ENCODE measurements at regions not wholly inside any gene's neighbourhood (a gene's known extent, or its start where the extent isn't known, plus 50 kb on each side); places are given as distances from the start of the nearest gene placed in this dataset.
"Not testable (repeated sequence)": the region's sequence is repeated elsewhere in the genome, so short reads cannot be mapped to it uniquely, and the experiment has no call there.

DNA sequence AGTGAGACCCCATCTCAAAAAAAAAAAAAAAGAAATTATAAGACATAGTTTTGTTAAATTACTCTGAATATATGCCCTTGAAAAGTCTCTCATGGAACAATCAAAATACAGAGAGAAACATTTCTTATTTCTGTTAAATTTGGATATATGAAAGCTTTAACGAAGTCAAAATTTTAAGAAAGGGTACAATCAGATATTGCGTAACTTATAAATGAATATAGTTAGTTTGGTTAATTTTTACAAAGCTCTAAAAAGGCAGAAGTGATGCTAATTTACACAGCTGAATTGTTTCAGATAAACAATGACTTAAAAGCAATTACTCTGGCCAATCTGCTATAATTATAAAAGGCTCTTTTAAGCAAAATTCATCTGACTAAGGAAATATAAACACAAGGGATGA is 611.6 kb upstream of the CCDC179 start:
- Histone ChIP-seq H3K27ac (ENCODE audit: low read depth in 1 of 2, low read length in 1 of 2) (no peak overlapping the region), H3K4me3 (ENCODE audit: low read length in 2 of 2) (no peak overlapping the region), H3K4me1 (ENCODE audit: control insufficient read depth in 2 of 2, insufficient read depth in 2 of 2, low read length in 2 of 2) (no peaks in the 10 kb centered on the region), H3K27me3 (ENCODE audit: control insufficient read depth in 2 of 2, insufficient read depth in 1 of 2, low read length in 1 of 2) (no peaks in the 10 kb centered on the region), H3K9me3 (ENCODE audit: control insufficient read depth in 2 of 2, insufficient read depth in 1 of 2, low read length in 1 of 2) (no peaks in the 10 kb centered on the region), H3K36me3 (ENCODE audit: control insufficient read depth in 2 of 2, insufficient read depth in 2 of 2, low read length in 1 of 2) (no peaks in the 10 kb centered on the region)
- WGBS = 96% methylated on average over 2 of the region's 2 CpGs
- DNase-seq (ENCODE audit: low read depth in 6 of 9, low spot score in 9 of 9) = no peak

DNA sequence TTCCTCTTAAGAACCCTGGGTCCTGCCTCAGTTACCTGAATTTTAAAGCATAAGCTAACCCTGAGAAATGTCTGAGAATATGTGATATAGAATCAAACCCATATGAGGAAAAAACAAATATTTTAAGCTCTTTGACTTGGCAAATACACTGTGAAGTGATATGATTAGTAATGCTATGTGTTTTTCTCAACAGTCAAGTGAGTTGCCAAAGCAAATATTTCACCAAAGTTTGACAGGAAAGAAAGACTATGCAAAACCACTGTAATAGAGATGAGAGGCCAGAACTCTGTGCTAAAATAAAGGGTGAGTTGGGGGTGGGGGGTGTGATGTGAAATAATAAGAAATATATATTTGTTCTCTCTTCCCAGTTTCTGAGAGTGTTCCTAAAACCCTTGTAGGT is 613.5 kb upstream of the CCDC179 start:
- Histone ChIP-seq H3K27me3 (ENCODE audit: control insufficient read depth in 2 of 2, insufficient read depth in 1 of 2, low read length in 1 of 2) (no peaks in the 10 kb centered on the region), H3K4me1 (ENCODE audit: control insufficient read depth in 2 of 2, insufficient read depth in 2 of 2, low read length in 2 of 2) (no peaks in the 10 kb centered on the region), H3K9me3 (ENCODE audit: control insufficient read depth in 2 of 2, insufficient read depth in 1 of 2, low read length in 1 of 2) (no peaks in the 10 kb centered on the region), H3K27ac (ENCODE audit: low read depth in 1 of 2, low read length in 1 of 2) (no peak overlapping the region), H3K4me3 (ENCODE audit: low read length in 2 of 2) (no peak overlapping the region), H3K36me3 (ENCODE audit: control insufficient read depth in 2 of 2, insufficient read depth in 2 of 2, low read length in 1 of 2) (no peaks in the 10 kb centered on the region)
- DNase-seq (ENCODE audit: low read depth in 6 of 9, low spot score in 9 of 9) = no peak

GRCh38 chr11:23480736-23481135 is 620.5 kb upstream of the CCDC179 start:
- no peak overlapping the region for H3K4me3 ChIP-seq (ENCODE audit: low read length in 2 of 2)
- H3K27me3 ChIP-seq (ENCODE audit: control insufficient read depth in 2 of 2, insufficient read depth in 1 of 2, low read length in 1 of 2) = no peaks in the 10 kb centered on the region
- no peak for DNase-seq (ENCODE audit: low read depth in 6 of 9, low spot score in 9 of 9)

GRCh38 chr11:23484146-23484545 is 623.9 kb upstream of the CCDC179 start:
- not testable (repeated sequence) for H3K36me3 ChIP-seq (ENCODE audit: control insufficient read depth in 2 of 2, insufficient read depth in 2 of 2, low read length in 1 of 2); H3K4me3 ChIP-seq (ENCODE audit: low read length in 2 of 2); H3K4me1 ChIP-seq (ENCODE audit: control insufficient read depth in 2 of 2, insufficient read depth in 2 of 2, low read length in 2 of 2); DNase-seq (ENCODE audit: low read depth in 6 of 9, low spot score in 9 of 9); H3K27ac ChIP-seq (ENCODE audit: low read depth in 1 of 2, low read length in 1 of 2); H3K9me3 ChIP-seq (ENCODE audit: control insufficient read depth in 2 of 2, insufficient read depth in 1 of 2, low read length in 1 of 2); H3K27me3 ChIP-seq (ENCODE audit: control insufficient read depth in 2 of 2, insufficient read depth in 1 of 2, low read length in 1 of 2)
- WGBS = 81% methylated on average over 3 of the region's 3 CpGs

More at GRCh38 chr11:23480736-23481135, 620.5 kb upstream of the CCDC179 start:
- Histone ChIP-seq H3K4me1 (ENCODE audit: control insufficient read depth in 2 of 2, insufficient read depth in 2 of 2, low read length in 2 of 2) (no peaks in the 10 kb centered on the region), H3K9me3 (ENCODE audit: control insufficient read depth in 2 of 2, insufficient read depth in 1 of 2, low read length in 1 of 2) (peaks cover 0 to 3% of the 10 kb centered on the region in 2 donors), H3K27ac (ENCODE audit: low read depth in 1 of 2, low read length in 1 of 2) (no peak overlapping the region), H3K36me3 (ENCODE audit: control insufficient read depth in 2 of 2, insufficient read depth in 2 of 2, low read length in 1 of 2) (no peaks in the 10 kb centered on the region)

DNA sequence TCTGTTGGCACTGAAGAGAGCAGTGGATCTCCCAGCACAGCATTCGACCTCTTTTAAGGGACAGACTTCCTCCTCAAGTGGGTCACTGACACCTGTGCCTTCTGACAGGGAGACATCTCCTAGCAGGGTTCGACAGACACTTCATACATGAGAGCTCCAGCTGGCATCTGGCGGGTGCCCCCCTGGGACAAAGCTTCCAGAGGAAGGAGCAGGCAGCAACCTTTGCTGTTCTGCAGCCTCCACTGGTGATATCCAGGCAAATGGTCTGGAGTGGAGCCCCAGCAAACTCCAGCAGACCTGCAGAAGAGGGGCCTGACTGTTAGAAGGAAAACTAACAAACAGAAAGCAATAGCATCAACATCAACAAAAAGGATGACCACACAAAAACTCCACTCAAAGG is 624.3 kb upstream of the CCDC179 start:
- not testable (repeated sequence) for H3K36me3 ChIP-seq (ENCODE audit: control insufficient read depth in 2 of 2, insufficient read depth in 2 of 2, low read length in 1 of 2); DNase-seq (ENCODE audit: low read depth in 6 of 9, low spot score in 9 of 9); H3K27me3 ChIP-seq (ENCODE audit: control insufficient read depth in 2 of 2, insufficient read depth in 1 of 2, low read length in 1 of 2); H3K27ac ChIP-seq (ENCODE audit: low read depth in 1 of 2, low read length in 1 of 2); H3K9me3 ChIP-seq (ENCODE audit: control insufficient read depth in 2 of 2, insufficient read depth in 1 of 2, low read length in 1 of 2); H3K4me1 ChIP-seq (ENCODE audit: control insufficient read depth in 2 of 2, insufficient read depth in 2 of 2, low read length in 2 of 2); H3K4me3 ChIP-seq (ENCODE audit: low read length in 2 of 2)
- 91% methylated on average over 3 of the region's 3 CpGs for WGBS

- Histone ChIP-seq H3K4me1 (ENCODE audit: control insufficient read depth in 2 of 2, insufficient read depth in 2 of 2, low read length in 2 of 2) (no peaks in the 10 kb centered on the region), H3K9me3 (ENCODE audit: control insufficient read depth in 2 of 2, insufficient read depth in 1 of 2, low read length in 1 of 2) (no peaks in the 10 kb centered on the region), H3K27ac (ENCODE audit: low read depth in 1 of 2, low read length in 1 of 2) (no peak overlapping the region), H3K36me3 (ENCODE audit: control insufficient read depth in 2 of 2, insufficient read depth in 2 of 2, low read length in 1 of 2) (no peaks in the 10 kb centered on the region), H3K4me3 (ENCODE audit: low read length in 2 of 2) (no peak overlapping the region), H3K27me3 (ENCODE audit: control insufficient read depth in 2 of 2, insufficient read depth in 1 of 2, low read length in 1 of 2) (no peaks in the 10 kb centered on the region)
- DNase-seq (ENCODE audit: low read depth in 6 of 9, low spot score in 9 of 9) = no peak
- WGBS = 67% methylated on average over 3 of the region's 3 CpGs
Observed at GRCh38 chr11:23490557-23491235, 630.4 kb upstream of the CCDC179 start.

DNA sequence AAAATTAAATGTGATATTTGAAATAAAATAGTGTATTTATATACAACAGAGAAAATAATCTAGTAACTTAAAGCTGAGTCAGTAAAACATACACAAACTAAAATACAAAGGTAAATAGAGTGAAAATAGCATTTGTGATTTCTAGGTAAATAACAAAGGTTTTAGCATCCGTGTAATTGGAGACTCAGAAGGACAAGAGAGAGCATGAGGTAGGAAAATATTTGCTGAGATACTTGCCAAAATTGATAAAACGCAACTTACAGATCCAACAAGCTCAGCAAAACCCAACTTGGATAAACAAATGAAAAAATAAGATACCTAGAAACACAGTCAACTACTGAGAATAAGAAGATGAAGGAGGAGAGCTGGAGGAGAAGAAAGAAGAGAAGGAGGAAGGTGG is 634.7 kb upstream of the CCDC179 start:
- Histone ChIP-seq H3K27me3 (ENCODE audit: control insufficient read depth in 2 of 2, insufficient read depth in 1 of 2, low read length in 1 of 2) (no peaks in the 10 kb centered on the region), H3K4me1 (ENCODE audit: control insufficient read depth in 2 of 2, insufficient read depth in 2 of 2, low read length in 2 of 2) (no peaks in the 10 kb centered on the region), H3K4me3 (ENCODE audit: low read length in 2 of 2) (no peak overlapping the region), H3K9me3 (ENCODE audit: control insufficient read depth in 2 of 2, insufficient read depth in 1 of 2, low read length in 1 of 2) (no peaks in the 10 kb centered on the region), H3K36me3 (ENCODE audit: control insufficient read depth in 2 of 2, insufficient read depth in 2 of 2, low read length in 1 of 2) (no peaks in the 10 kb centered on the region), H3K27ac (ENCODE audit: low read depth in 1 of 2, low read length in 1 of 2) (no peak overlapping the region)
- 92% methylated on average over 2 of the region's 2 CpGs for WGBS
- DNase-seq (ENCODE audit: low read depth in 6 of 9, low spot score in 9 of 9) = no peak

- no peaks in the 10 kb centered on the region for H3K9me3 ChIP-seq (ENCODE audit: control insufficient read depth in 2 of 2, insufficient read depth in 1 of 2, low read length in 1 of 2)
- WGBS = 65% methylated on average over 6 of the region's 6 CpGs
Observed at GRCh38 chr11:23496340-23496739, 636.1 kb upstream of the CCDC179 start.

DNA sequence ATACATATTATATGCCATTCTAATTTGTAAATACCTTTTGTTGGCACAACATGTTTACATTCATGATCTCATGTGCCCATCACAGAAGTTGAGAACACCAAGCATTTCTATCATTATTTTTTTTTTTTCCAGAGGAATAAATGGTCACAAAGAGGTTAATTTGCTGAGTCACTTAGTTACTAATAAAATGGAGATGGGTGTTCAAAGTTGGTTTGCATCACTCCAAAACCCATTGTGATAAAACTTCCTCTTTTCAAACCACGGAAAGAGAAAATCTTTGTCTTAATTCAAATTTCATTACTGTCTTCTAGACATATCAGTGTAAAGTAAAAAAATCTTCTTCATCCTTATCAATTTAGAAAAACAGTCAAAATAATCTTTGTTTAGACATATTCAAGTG is 636.8 kb upstream of the CCDC179 start:
- no peak overlapping the region for H3K4me3 ChIP-seq (ENCODE audit: low read length in 2 of 2)
- WGBS = 12% methylated on average over 1 of the region's 1 CpG

More at GRCh38 chr11:23496340-23496739, 636.1 kb upstream of the CCDC179 start:
- H3K27ac ChIP-seq (ENCODE audit: low read depth in 1 of 2, low read length in 1 of 2) = no peak overlapping the region
- H3K36me3 ChIP-seq (ENCODE audit: control insufficient read depth in 2 of 2, insufficient read depth in 2 of 2, low read length in 1 of 2) = no peaks in the 10 kb centered on the region
- no peak for DNase-seq (ENCODE audit: low read depth in 6 of 9, low spot score in 9 of 9)
- no peaks in the 10 kb centered on the region for H3K27me3 ChIP-seq (ENCODE audit: control insufficient read depth in 2 of 2, insufficient read depth in 1 of 2, low read length in 1 of 2)
- H3K4me3 ChIP-seq (ENCODE audit: low read length in 2 of 2) = no peak overlapping the region
- H3K4me1 ChIP-seq (ENCODE audit: control insufficient read depth in 2 of 2, insufficient read depth in 2 of 2, low read length in 2 of 2) = no peaks in the 10 kb centered on the region

GRCh38 chr11:23502389-23502788 is 642.1 kb upstream of the CCDC179 start:
- Histone ChIP-seq H3K27ac (ENCODE audit: low read depth in 1 of 2, low read length in 1 of 2) (no peak overlapping the region), H3K27me3 (ENCODE audit: control insufficient read depth in 2 of 2, insufficient read depth in 1 of 2, low read length in 1 of 2) (no peaks in the 10 kb centered on the region), H3K4me3 (ENCODE audit: low read length in 2 of 2) (no peak overlapping the region), H3K36me3 (ENCODE audit: control insufficient read depth in 2 of 2, insufficient read depth in 2 of 2, low read length in 1 of 2) (no peaks in the 10 kb centered on the region), H3K4me1 (ENCODE audit: control insufficient read depth in 2 of 2, insufficient read depth in 2 of 2, low read length in 2 of 2) (no peaks in the 10 kb centered on the region), H3K9me3 (ENCODE audit: control insufficient read depth in 2 of 2, insufficient read depth in 1 of 2, low read length in 1 of 2) (no peaks in the 10 kb centered on the region)
- DNase-seq (ENCODE audit: low read depth in 6 of 9, low spot score in 9 of 9) = no peak
- 98% methylated on average over 3 of the region's 3 CpGs for WGBS

More for the DNA sequence above, 636.8 kb upstream of the CCDC179 start:
- H3K27me3 ChIP-seq (ENCODE audit: control insufficient read depth in 2 of 2, insufficient read depth in 1 of 2, low read length in 1 of 2) = no peaks in the 10 kb centered on the region
- H3K9me3 ChIP-seq (ENCODE audit: control insufficient read depth in 2 of 2, insufficient read depth in 1 of 2, low read length in 1 of 2) = no peaks in the 10 kb centered on the region
- no peaks in the 10 kb centered on the region for H3K4me1 ChIP-seq (ENCODE audit: control insufficient read depth in 2 of 2, insufficient read depth in 2 of 2, low read length in 2 of 2)
- DNase-seq (ENCODE audit: low read depth in 6 of 9, low spot score in 9 of 9) = no peak
- H3K36me3 ChIP-seq (ENCODE audit: control insufficient read depth in 2 of 2, insufficient read depth in 2 of 2, low read length in 1 of 2) = no peaks in the 10 kb centered on the region
- H3K27ac ChIP-seq (ENCODE audit: low read depth in 1 of 2, low read length in 1 of 2) = no peak overlapping the region

All from thymus (tissue), 11 donors.